ENCODE measurements at regions not wholly inside any gene's neighbourhood (a gene's known extent, or its start where the extent isn't known, plus 50 kb on each side); places are given as distances from the start of the nearest gene placed in this dataset.

GRCh38 chr5:165626161-165626560 lies 2120.7 kb downstream of the MAT2B start:
- no peak for DNase-seq

GRCh38 chr5:165627548-165628170 lies 2122.2 kb downstream of the MAT2B start:
- no peak for DNase-seq

- peak; percentile 3 for DNase-seq
Observed at GRCh38 chr5:165630261-165630778, 2124.9 kb downstream of the MAT2B start.

GRCh38 chr5:165631235-165631634 lies 2125.8 kb downstream of the MAT2B start:
- no peak for DNase-seq

- no peak for DNase-seq
Observed at GRCh38 chr5:165642366-165642765, 2136.9 kb downstream of the MAT2B start.

- no peak for DNase-seq
Observed at GRCh38 chr5:165665735-165666400, 2160.4 kb downstream of the MAT2B start.

GRCh38 chr5:165673499-165673898 lies 2168.1 kb downstream of the MAT2B start:
- DNase-seq = no peak

- no peak for DNase-seq
Observed at GRCh38 chr5:165695796-165696195, 2190.4 kb downstream of the MAT2B start.

GRCh38 chr5:165705960-165706359 lies 2200.5 kb downstream of the MAT2B start:
- DNase-seq = no peak

- no peak for DNase-seq
Observed at GRCh38 chr5:165712011-165712410, 2206.6 kb downstream of the MAT2B start.

- no peak for DNase-seq
Observed at GRCh38 chr5:165714598-165714997, 2209.2 kb downstream of the MAT2B start.

GRCh38 chr5:165720901-165721300 lies 2215.5 kb downstream of the MAT2B start:
- DNase-seq = no peak

- DNase-seq = no peak
Observed at GRCh38 chr5:165722401-165722800, 2217.0 kb downstream of the MAT2B start.

GRCh38 chr5:165723931-165724330 lies 2218.5 kb downstream of the MAT2B start:
- no peak for DNase-seq

- no peak for DNase-seq
Observed at GRCh38 chr5:165728425-165728824, 2223.0 kb downstream of the MAT2B start.

- DNase-seq = no peak
Observed at GRCh38 chr5:165735388-165735787, 2230.0 kb downstream of the MAT2B start.

GRCh38 chr5:165739079-165739741 lies 2233.8 kb downstream of the MAT2B start:
- DNase-seq = no peak

GRCh38 chr5:165757791-165758190 lies 2252.4 kb downstream of the MAT2B start:
- no peak for DNase-seq

GRCh38 chr5:165775111-165775510 lies 2269.7 kb downstream of the MAT2B start:
- DNase-seq = no peak

- no peak for DNase-seq
Observed at GRCh38 chr5:165779505-165779904, 2274.1 kb downstream of the MAT2B start.

GRCh38 chr5:165780901-165781300 lies 2275.5 kb downstream of the MAT2B start:
- no peak for DNase-seq

- DNase-seq = no peak
Observed at GRCh38 chr5:165781738-165782137, 2276.3 kb downstream of the MAT2B start.

GRCh38 chr5:165783024-165783423 lies 2277.6 kb downstream of the MAT2B start:
- DNase-seq = no peak

- no peak for DNase-seq
Observed at GRCh38 chr5:165786073-165786472, 2280.7 kb downstream of the MAT2B start.

Measured in DMS 273 treated with DMSO at 0.1 percent for 48 hours (cell line).